T47D (cell line): ENCODE measurements at regions not wholly inside any gene's neighbourhood (a gene's known extent, or its start where the extent isn't known, plus 50 kb on each side); places are given as distances from the start of the nearest gene placed in this dataset.
"Not testable (repeated sequence)": the region's sequence is repeated elsewhere in the genome, so short reads cannot be mapped to it uniquely, and the experiment has no call there.

Source experiments
- DNase-seq, 2 experiments: peaks; one replicate each; pipeline versions ENCODE4 v3.0.0 to v3.0.0-alpha.2; 2011 to 2012; ENCODE audit warnings: low read depth in 1 of 2, low spot score in 1 of 2
- JUND ChIP-seq: IDR thresholded peaks from 2 replicates; pipeline ENCODE4 v1.6.1; 2012; ENCODE audit warnings: low read depth
- in situ Hi-C: cut with HindIII; loops from 2 replicates; pipeline ENCODE4 v1.10.0; 2016; ENCODE audit warnings: low sequenced_read_pairs, low pct_unique_long_range_greater_than_20kb

DNA sequence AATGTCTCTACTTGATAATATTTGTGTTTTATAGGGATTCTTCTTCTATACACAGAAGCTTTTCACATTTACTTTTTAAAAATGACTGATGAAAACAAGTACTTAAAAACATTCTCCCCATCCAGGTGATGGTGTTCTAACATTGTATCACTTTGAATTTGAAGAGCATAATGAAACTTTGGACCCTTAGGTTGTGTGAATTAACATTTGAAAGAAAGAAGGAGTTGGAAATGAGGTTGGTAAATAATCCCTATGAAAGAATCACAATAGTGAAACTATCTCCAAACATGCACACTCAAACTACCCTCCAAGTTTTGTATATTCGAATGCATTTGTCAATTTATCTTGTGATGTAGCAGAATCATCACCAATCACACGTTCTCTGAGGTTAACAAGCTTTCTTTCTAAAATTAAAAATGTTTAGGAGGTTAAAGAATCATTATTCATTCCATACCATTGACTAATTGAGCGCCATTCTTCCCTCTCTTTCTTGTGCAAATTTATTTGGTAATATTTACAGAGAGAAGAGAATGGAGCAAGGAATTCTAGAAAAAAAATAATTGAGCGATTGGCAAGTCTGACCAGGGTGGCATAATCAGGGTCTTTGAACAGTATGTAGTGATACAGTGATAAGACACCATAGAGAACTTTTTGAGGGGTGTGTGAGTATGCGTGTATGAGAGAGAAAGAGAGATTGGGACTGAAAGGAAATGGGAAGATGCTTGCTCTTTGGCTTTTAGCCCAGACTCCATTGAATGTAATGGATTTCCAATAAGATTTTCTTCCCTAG is 260.0 kb upstream of the NRXN1 start:
- DNase-seq, result no peak
- in situ Hi-C loops, result no loop called here
- no peak for TF ChIP-seq JUND

DNA sequence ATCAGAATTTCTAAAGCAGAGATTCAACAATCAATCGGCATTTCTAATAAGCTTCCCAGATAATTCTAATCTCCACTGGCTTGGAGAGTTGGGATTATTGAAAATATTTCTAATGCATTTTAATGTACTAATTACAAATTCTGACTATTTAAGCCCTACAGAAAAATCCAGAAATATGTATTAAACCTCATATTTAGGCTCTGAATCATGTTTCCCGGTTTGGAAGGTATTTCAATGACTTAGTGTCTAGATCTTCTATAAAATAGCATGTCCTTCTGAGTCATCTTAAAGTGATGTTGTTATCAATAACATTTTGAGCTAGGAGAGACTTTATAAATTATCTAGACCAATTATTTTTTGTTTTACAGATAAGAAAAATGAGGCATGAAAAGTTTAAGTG is 258.8 kb upstream of the NRXN1 start:
- in situ Hi-C loops, result no loop called here
- TF ChIP-seq JUND, result no peak
- DNase-seq, result no peak

DNA sequence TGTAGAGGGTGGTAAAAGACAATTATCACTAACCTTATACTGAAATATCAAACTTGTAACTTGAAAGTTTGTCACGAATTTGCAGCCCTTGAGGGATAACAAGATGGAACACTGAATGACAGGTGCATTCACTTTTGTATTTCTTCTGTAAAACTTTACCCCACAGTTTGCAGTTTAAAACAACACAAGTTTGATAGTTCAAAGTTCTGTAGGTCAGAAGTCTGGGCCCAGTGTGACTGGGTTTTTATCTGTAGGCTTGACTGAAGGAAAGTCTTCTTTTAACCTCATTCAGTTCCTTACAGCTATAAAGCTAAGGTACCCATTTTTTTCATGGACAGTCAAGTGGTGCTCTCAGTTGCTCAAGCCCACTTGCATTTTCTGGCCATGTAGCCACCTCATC is 257.1 kb upstream of the NRXN1 start:
- no peak for TF ChIP-seq JUND
- in situ Hi-C loops, result no loop called here
- no peak for DNase-seq

DNA sequence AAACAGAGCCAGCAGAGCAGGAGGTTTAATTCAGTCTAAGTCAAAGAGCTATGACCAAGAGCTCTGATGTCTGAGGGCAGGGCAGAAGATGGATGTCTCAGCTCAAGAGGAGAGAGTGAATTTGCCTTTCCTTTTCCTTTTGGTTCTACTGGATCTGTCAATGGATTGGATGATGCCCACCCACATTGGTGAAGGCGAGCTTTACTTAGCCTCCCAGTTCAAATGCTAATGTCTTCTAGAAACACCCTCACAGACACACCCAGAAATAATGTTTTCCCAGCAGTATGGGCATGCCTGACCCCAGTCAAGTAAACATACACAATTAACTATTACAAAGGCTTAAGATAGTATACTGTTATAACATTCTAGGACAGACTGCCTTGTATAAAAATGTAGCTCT is 236.3 kb upstream of the NRXN1 start:
- in situ Hi-C loops, result no loop called here
- TF ChIP-seq JUND, result no peak
- no peak for DNase-seq

DNA sequence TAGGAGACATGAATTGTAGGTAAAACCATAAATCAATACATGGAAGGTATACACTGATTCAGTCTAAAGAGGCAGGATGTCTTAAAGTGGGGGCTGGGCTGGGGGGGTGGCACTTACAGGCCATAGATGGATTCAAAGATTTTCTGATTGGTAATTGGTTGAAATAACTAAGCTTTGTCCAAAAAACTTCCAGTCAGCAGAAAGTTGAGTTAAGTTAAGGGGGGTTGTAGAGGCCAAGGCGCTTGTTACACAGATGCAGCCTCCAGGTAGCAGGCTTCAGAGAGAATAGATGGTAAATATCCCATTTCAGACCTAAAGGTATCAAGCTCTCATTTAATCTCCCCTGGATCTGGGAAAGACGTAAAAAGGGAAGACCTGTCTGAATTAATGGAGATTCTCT is 233.6 kb upstream of the NRXN1 start:
- no peak for DNase-seq
- in situ Hi-C loops, result no loop called here
- TF ChIP-seq JUND, result no peak

DNA sequence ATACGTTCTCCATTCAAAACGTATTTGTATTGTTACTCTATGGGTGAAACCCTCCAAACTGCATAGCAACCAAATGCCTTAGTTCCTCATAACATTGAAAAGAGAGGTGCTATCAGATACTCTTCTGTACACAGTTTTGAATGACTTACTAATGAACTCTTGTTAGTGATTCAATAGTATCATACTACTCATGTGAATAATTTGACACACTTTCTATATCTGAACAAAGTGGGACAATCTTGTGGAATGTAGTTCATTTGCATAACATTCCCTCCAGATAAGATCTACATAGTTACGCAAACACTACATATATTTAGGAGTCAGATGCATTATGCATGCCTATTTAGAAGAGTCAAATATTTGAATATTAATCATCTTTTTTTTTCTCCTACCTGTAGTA is 232.0 kb upstream of the NRXN1 start:
- no peak for TF ChIP-seq JUND
- in situ Hi-C loops, result no loop called here
- DNase-seq, result no peak

DNA sequence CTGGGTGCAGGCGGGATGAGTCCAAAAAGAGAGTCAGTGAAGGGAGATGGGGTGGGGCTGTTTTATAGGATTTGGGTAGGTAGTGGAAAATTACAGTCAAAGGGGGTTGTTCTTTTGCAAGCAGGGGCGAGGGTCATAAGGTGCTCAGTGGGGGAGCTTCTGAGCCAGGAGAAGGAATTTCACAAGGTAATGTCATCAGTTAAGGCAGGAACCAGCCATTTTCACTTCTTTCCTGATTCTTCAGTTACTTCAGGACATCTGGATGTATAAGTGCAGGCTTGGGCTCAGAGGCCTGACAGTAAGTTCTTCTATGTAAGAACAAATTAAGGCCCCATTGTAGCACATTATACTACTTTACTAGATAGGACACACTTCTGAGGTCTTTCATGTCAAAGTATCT is 231.2 kb upstream of the NRXN1 start:
- DNase-seq, in situ Hi-C loops: not testable (repeated sequence)

DNA sequence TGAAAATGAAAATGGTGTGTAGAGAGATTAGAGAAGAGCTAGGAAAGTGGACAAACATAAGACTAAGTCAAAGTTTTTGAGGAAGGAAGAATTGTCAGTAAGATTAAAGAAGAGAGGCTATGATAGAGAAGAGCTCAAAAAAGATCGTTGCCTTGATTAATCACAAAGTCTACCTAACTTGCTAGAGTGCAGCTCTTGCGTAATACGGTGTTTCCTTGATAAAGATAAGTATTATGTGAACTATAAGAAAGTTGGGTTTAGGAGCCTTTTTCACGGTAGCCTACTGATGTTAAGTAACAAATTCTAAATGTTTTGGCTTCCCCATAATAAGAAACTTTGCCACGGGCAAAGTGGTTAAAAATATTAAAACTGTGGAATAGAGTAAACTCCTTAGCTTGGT is 226.4 kb upstream of the NRXN1 start:
- no peak for DNase-seq
- no peak for TF ChIP-seq JUND
- in situ Hi-C loops, result no loop called here

DNA sequence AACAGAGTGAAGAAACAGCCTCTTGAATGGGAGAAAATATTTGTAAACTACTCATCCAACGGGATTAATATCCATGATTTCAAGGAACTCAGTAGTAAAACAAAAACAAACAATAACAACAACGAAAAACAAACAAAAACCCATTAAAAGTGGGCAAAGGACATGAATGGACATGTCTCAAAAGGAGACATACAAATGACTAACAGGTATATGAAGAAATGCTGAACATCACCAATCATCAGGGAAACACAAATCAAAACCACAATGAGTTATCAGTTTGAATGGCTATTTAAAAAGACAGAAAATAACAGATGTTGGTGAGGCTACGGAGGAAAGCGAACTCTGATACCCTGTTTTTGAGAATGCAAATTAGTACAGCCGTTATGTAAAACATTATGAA is 224.8 kb upstream of the NRXN1 start:
- in situ Hi-C loops, result no loop called here
- DNase-seq, result no peak
- TF ChIP-seq JUND, result no peak

DNA sequence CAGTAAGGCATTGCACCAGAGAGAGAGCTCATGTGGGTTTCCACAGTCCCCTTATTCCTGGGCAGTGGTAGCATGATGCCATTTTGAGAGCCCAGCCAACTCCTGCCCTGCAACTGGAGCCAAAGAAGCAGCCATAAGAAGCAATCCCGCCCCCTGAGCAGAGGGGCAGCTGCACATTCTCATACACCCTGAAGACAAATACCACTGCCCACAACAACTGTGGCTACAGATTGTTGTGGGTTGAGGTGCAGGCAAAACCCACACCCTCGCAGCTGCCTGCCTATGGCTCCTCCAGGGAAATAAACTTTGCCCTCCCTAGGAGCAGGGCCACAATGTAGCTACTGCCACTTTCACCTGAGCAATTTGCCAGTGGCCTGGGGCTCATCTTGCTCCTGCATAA is 219.4 kb upstream of the NRXN1 start:
- in situ Hi-C loops, result no loop called here
- no peak for TF ChIP-seq JUND
- no peak for DNase-seq

DNA sequence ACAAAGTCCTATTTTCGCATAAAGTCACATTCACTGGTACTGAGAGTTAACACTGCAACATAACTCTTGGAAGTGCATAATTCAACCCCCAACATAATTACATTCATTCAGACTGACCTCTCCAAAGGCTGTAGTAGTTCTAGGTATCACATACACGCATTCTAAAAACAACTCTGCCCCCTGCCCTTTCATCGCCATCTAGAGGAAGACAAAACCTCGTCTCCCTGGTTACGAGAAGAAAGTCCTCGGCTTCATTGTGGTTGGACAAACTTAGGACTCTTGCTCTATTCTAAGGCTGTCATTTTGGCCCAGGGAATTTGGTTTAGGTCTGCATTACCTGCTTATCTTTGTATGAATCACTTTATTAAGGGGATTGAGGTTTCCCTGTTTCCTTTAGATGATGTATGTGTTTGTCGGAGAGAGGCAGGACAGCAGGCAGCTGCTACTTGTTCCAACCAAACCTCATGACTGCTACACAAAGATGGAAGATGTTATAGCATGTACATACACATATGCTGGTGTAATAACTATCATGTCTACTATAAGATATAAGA is 215.4 kb upstream of the NRXN1 start:
- TF ChIP-seq JUND, result no peak
- in situ Hi-C loops, result no loop called here
- DNase-seq, result peak in 1 of 2 experiments; percentile 9

DNA sequence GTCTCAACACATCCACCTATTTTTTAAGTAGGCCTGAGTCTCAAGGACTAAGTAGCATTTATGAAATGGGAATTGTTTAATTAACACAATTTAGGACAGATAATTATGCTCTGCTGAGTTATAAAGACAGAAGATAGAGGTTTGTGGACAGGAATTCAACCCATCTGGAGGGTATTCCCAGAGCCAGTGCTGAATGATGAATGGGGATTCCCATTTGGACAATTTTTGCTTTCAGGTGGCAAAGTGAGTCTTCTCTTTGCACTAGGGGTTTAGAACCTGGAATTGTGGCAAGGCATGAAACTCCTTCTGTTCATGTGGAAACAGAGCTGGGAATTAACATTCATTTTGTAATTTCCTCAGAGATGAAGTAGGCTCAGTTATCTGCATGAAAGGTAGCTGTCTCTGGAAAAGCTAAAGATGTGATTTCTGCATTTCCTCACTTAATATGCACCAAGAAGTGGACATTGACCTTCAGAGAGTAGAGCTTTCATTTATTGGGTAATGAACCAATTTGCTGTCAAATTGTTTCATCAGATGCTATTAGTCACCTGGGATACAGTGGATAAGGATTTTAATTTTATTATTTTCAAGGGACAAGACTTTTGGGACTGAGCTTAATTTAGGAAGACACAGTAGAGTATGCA is 212.1 kb upstream of the NRXN1 start:
- no peak for DNase-seq
- no peak for TF ChIP-seq JUND
- in situ Hi-C loops, result no loop called here

DNA sequence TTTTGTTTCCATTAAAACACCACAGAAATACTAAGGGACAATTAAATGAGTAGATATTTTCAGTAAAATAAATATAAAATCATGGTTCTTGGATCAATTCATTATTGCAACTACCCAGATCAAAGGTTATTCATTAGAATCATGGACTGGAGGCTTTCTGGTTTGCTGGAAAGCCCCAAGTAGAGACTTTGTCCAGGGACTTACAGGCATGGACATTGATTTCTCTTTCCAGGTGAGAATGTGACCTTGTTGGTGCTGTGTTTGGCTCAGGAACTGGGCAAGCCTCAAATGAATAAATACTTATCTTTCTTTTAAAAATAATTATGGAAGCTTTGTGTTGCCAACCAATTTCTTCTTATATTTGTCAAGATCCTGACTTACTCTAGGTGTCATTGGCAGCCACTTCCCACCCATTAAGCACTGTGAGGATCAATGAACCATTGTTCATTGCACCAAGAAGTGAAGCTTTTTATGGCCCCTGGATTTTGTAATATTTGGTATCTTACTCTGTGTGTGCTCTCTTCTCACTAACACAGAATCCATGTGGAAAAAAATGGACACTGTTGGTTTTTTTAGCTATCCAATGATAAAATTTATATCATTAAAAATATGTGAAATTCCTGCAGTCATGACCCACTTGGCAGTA is 205.8 kb upstream of the NRXN1 start:
- in situ Hi-C loops, result no loop called here
- DNase-seq, result no peak
- no peak for TF ChIP-seq JUND

DNA sequence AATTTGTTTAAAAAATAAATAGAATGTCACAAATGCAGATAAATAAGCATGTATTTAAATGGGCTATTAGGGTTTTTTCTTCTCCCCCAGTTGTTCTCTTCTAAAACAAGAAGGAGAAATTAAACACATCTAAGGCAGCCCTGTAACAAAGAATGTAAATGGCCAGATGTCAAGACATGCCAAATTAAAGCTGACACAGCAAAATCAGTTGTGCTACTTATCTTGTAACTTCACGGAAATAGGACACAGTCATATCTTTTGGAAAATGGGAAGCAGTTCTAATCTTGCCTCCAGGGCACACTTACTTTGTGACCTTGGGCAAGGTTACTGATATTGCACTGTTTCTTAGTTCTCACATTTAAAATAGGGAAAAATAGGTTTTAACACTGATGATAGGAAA is 200.1 kb upstream of the NRXN1 start:
- in situ Hi-C loops, result no loop called here
- DNase-seq, result no peak
- TF ChIP-seq JUND, result no peak
